Epithelial cell of esophagus (primary cell): ENCODE measurements at regions not wholly inside any gene's neighbourhood (a gene's known extent, or its start where the extent isn't known, plus 50 kb on each side); places are given as distances from the start of the nearest gene placed in this dataset.

Experiments
- DNase-seq: peaks from one replicate; pipeline ENCODE4 v3.0.0; 2010; ENCODE audit warnings: low read depth
- H3K4me3 ChIP-seq: 2 replicates; pipeline ENCODE4 v1.5.1; 2011; ENCODE audit warnings: mild to moderate bottlenecking, low read length, control low read depth
- CTCF ChIP-seq: IDR thresholded peaks from 2 replicates; pipeline ENCODE4 v1.5.1; 2011; ENCODE audit warnings: low read depth, mild to moderate bottlenecking, low read length, control low read depth, inconsistent platforms; ENCODE audit not compliant: insufficient read depth; ENCODE audit errors: missing control alignments

GRCh38 chr6:15922510-15923250, 206.2 kb upstream of the MYLIP start:
- H3K4me3 ChIP-seq = no peak overlapping the region
- DNase-seq = peak; percentile 34
- TF ChIP-seq CTCF = no peak

DNA sequence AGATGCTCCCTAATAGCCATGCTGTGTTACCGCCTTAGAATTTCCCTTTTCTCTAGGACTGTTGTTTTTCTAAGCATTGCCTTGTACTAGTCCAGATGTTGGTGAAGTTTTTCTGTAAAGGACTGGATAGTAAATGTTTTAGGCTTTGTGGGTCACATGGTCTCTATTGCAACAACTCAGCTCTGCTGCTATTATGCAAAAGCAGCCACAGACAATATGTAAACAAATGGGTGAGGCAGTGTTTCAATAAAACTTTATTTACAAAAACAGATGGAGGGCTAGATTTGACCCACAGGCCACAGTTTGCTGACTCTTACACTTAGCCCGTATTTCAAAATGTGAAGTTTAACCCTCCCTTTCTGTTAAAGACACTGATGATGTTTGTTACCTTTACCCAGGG, 207.6 kb upstream of the MYLIP start:
- DNase-seq = no peak
- no peak overlapping the region for H3K4me3 ChIP-seq
- no peak for TF ChIP-seq CTCF

DNA sequence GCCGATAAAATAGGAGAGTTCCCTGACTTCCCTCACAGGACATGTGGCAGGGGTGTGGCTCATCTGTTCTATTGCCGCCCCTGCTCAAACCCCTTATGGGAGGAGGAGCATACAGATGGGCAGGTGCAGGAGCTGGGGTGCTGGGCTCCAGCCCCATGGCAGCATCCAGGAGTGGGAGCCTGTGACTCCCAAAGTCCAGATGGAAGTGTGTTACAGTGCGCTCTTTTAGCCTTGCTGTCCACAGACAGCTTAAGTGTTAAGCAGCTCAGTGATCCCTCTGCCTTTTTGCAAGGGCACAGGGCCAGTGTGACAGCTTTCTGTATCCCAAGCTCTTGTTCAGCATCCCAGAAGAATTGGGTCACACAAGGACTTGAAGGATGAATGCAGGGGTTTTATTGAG, 212.3 kb upstream of the MYLIP start:
- no peak for DNase-seq
- H3K4me3 ChIP-seq = no peak overlapping the region
- TF ChIP-seq CTCF = no peak

DNA sequence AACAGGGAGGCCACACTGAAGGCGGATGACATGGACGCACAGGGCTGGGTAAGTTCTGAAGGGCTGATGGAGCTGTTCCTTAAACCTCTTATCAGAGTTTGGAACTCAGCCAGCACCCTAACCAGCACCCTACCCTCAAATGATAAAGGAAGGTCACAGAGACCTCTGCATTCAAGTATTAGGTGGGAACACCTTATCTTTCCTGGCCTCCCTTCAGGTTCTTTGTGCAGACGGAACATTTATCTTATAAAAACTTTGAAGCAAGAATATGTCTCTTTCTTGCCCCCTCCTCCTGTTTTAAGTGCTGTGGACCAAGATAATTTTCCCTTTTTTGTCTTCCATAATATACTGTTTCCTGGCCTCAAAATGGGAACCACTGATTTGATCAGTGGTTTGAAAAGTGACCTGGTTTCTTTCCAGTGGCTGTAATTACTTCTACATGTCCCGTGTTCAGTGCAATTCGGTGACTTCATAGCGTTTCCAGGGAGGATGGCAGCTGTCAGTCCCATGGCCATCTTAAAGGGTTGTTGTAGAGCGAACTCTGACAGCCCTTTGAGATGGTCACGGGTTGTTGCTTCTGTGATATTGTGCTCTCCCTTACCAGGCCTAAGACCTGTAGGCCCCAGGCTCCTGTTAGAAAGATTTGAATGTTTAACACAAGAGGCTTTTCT, 213.2 kb upstream of the MYLIP start:
- no peak overlapping the region for H3K4me3 ChIP-seq
- no peak for TF ChIP-seq CTCF
- no peak for DNase-seq

GRCh38 chr6:15914553-15914952, 214.3 kb upstream of the MYLIP start:
- no peak for TF ChIP-seq CTCF
- no peak overlapping the region for H3K4me3 ChIP-seq
- no peak for DNase-seq

DNA sequence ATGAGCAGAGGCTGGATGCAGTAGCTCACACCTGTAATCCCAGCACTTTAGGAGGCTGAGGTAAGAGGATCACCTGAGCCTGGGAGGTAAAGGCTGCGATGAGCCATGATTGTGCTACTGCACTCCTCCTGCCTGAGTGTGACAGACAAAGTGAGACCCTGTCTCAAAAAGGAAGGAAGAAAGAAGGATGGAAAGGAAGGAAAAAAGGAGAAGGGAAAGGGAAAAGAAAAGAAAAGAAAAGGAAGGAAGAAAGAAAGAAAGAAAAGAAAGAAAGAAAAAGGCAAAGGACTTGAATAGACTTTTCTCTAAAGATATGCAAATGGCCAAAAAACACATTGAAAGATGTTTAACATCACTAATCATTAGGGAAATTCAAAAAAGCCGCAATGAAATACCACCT, 215.3 kb upstream of the MYLIP start:
- no peak overlapping the region for H3K4me3 ChIP-seq
- no peak for DNase-seq
- TF ChIP-seq CTCF = no peak
